ENCODE measurements at regions not wholly inside any gene's neighbourhood (a gene's known extent, or its start where the extent isn't known, plus 50 kb on each side); places are given as distances from the start of the nearest gene placed in this dataset.
"Not testable (repeated sequence)": the region's sequence is repeated elsewhere in the genome, so short reads cannot be mapped to it uniquely, and the experiment has no call there.

DNA sequence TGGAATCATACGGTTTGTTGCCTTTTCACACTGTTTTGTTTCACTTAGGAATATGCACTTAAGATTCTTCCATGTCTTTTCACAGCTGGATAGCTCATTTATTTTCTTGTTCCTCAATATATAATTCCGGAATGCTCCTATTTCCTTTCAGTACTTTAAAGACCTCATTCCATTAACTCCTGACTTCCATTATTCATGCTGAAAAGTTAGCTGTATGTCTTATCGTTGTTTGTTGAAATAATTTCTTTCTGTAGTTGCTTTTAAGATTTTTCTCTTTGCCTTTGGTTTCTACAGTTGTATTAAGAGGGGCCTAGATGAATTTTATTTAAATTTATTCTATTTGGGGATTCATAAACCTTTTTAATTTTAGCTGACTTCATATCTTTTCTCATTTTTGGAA, 122.2 kb downstream of the ANXA2 start:
- H3K9me3 ChIP-seq (ENCODE audit: insufficient read depth, low read length, severe bottlenecking): no peaks in the 10 kb centered on the region
- peaks cover 3% of the 10 kb centered on the region for H3K27me3 ChIP-seq (ENCODE audit: insufficient read depth, low read length, poor library complexity)
- no peak for ATAC-seq (ENCODE audit: insufficient read depth, low read depth)
- no peak for DNase-seq
- no peaks in the 10 kb centered on the region for H3K4me1 ChIP-seq (ENCODE audit: insufficient read depth, low read length)
- no peaks in the 10 kb centered on the region for H3K36me3 ChIP-seq (ENCODE audit: insufficient read depth, low read length)
- no peak overlapping the region for H3K27ac ChIP-seq (ENCODE audit: low read length)
- TF ChIP-seq, protein P1, sequence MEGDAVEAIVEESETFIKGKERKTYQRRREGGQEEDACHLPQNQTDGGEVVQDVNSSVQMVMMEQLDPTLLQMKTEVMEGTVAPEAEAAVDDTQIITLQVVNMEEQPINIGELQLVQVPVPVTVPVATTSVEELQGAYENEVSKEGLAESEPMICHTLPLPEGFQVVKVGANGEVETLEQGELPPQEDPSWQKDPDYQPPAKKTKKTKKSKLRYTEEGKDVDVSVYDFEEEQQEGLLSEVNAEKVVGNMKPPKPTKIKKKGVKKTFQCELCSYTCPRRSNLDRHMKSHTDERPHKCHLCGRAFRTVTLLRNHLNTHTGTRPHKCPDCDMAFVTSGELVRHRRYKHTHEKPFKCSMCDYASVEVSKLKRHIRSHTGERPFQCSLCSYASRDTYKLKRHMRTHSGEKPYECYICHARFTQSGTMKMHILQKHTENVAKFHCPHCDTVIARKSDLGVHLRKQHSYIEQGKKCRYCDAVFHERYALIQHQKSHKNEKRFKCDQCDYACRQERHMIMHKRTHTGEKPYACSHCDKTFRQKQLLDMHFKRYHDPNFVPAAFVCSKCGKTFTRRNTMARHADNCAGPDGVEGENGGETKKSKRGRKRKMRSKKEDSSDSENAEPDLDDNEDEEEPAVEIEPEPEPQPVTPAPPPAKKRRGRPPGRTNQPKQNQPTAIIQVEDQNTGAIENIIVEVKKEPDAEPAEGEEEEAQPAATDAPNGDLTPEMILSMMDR (IDR thresholded peaks at IDR 0.05; ENCODE audit: borderline replicate concordance, extremely low read depth, low read length, poor library complexity, severe bottlenecking): no peak
- no peak for TF ChIP-seq EZH2 (IDR thresholded peaks at IDR 0.05; ENCODE audit: borderline replicate concordance, low read depth, low read length, severe bottlenecking)
- H3K79me2 ChIP-seq (ENCODE audit: insufficient read depth, low read length): no peaks in the 10 kb centered on the region
- H3K4me2 ChIP-seq (ENCODE audit: insufficient read depth, low read length): no peak overlapping the region
- no peak overlapping the region for H2AFZ ChIP-seq (ENCODE audit: low read depth, low read length)
- H4K20me1 ChIP-seq (ENCODE audit: insufficient read depth, low read length): no peaks in the 10 kb centered on the region
- no peak overlapping the region for H3K9ac ChIP-seq (ENCODE audit: low read depth, low read length)
- H3K4me3 ChIP-seq (ENCODE audit: low read depth in 1 of 2, low read length in 2 of 2): no peak overlapping the region

DNA sequence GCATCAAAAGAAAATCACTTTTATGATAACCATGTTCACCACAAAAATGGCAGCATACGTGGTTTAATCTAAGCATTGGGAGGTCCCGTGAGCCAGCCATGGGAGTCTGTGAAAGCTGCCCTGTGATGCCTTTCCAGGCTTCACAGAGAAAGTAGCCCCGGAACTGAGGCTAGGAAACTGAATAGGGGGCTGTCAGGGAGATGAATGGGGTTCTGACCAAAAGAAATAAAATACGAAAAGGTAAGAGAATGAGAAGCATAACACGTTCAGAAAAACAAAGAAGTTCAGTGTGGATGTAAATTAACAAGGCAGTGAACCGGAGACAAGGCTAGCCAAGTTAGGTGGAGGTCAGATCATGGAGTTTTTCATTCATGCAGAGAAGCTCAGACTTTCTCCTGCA, 118.9 kb downstream of the ANXA2 start:
- no peak overlapping the region for H3K9ac ChIP-seq (ENCODE audit: low read depth, low read length)
- no peak for DNase-seq
- H3K4me1 ChIP-seq (ENCODE audit: insufficient read depth, low read length): no peaks in the 10 kb centered on the region
- ATAC-seq (ENCODE audit: insufficient read depth, low read depth): no peak
- TF ChIP-seq EZH2 (IDR thresholded peaks at IDR 0.05; ENCODE audit: borderline replicate concordance, low read depth, low read length, severe bottlenecking): no peak
- TF ChIP-seq, protein P1 (IDR thresholded peaks at IDR 0.05; ENCODE audit: borderline replicate concordance, extremely low read depth, low read length, poor library complexity, severe bottlenecking): no peak
- no peak overlapping the region for H3K27ac ChIP-seq (ENCODE audit: low read length)
- no peak overlapping the region for H3K4me3 ChIP-seq (ENCODE audit: low read depth in 1 of 2, low read length in 2 of 2)
- H3K36me3 ChIP-seq (ENCODE audit: insufficient read depth, low read length): no peaks in the 10 kb centered on the region
- H3K4me2 ChIP-seq (ENCODE audit: insufficient read depth, low read length): no peak overlapping the region
- H4K20me1 ChIP-seq (ENCODE audit: insufficient read depth, low read length): no peaks in the 10 kb centered on the region
- H3K9me3 ChIP-seq (ENCODE audit: insufficient read depth, low read length, severe bottlenecking): no peaks in the 10 kb centered on the region
- H2AFZ ChIP-seq (ENCODE audit: low read depth, low read length): no peak overlapping the region
- no peaks in the 10 kb centered on the region for H3K79me2 ChIP-seq (ENCODE audit: insufficient read depth, low read length)
- H3K27me3 ChIP-seq (ENCODE audit: insufficient read depth, low read length, poor library complexity): peaks cover 3% of the 10 kb centered on the region

DNA sequence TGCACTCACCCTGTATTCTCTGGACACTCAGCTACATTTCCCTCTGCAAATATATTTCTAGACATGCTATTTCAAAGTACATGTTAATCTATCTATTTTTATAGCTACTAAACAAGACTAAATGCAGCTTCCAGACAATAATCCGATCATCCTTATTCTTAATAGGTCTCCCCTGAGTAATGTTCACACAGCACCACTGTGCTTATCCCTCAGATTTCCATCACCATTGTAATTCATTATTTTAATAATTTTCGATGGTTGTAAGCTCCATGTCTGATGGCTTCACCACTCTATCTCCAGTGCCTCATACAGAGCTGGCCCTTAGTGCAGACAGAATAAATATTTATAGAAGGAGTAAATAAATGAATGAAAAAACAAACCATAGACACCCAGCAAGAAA, 117.5 kb downstream of the ANXA2 start:
- Histone ChIP-seq H3K4me3 (ENCODE audit: low read depth in 1 of 2, low read length in 2 of 2) (no peak overlapping the region), H3K27me3 (ENCODE audit: insufficient read depth, low read length, poor library complexity) (peaks cover 3% of the 10 kb centered on the region), H3K4me1 (ENCODE audit: insufficient read depth, low read length) (no peaks in the 10 kb centered on the region), H3K9ac (ENCODE audit: low read depth, low read length) (no peak overlapping the region), H3K27ac (ENCODE audit: low read length) (no peak overlapping the region), H3K36me3 (ENCODE audit: insufficient read depth, low read length) (no peaks in the 10 kb centered on the region), H3K9me3 (ENCODE audit: insufficient read depth, low read length, severe bottlenecking) (no peaks in the 10 kb centered on the region), H2AFZ (ENCODE audit: low read depth, low read length) (no peak overlapping the region), H3K79me2 (ENCODE audit: insufficient read depth, low read length) (no peaks in the 10 kb centered on the region), H3K4me2 (ENCODE audit: insufficient read depth, low read length) (no peak overlapping the region), H4K20me1 (ENCODE audit: insufficient read depth, low read length) (no peaks in the 10 kb centered on the region)
- TF ChIP-seq, protein P1 (IDR thresholded peaks at IDR 0.05; ENCODE audit: borderline replicate concordance, extremely low read depth, low read length, poor library complexity, severe bottlenecking): no peak
- no peak for TF ChIP-seq EZH2 (IDR thresholded peaks at IDR 0.05; ENCODE audit: borderline replicate concordance, low read depth, low read length, severe bottlenecking)
- ATAC-seq (ENCODE audit: insufficient read depth, low read depth): no peak
- DNase-seq: no peak

DNA sequence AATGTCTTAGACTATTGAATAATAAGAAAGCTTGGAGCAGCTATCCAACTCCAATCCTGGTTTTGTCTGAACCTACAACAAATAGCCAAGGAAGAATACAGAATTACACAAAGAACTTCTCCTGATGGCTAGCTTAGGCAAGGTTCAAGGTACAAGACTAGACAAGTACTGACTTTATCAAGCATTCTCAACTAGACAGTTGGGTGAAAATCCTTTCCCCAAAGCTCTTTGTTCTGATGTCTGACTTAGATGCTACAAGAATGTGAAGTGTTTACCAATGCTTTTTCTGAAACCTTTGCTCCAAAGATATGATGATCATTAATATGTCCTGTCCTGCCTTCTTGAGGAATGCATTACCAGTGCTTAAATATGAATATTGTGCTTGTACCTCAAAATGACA, 113.8 kb downstream of the ANXA2 start:
- no peaks in the 10 kb centered on the region for H3K27me3 ChIP-seq (ENCODE audit: insufficient read depth, low read length, poor library complexity)
- no peak overlapping the region for H2AFZ ChIP-seq (ENCODE audit: low read depth, low read length)
- no peaks in the 10 kb centered on the region for H3K36me3 ChIP-seq (ENCODE audit: insufficient read depth, low read length)
- H3K9ac ChIP-seq (ENCODE audit: low read depth, low read length): no peak overlapping the region
- no peaks in the 10 kb centered on the region for H3K79me2 ChIP-seq (ENCODE audit: insufficient read depth, low read length)
- no peak overlapping the region for H3K4me3 ChIP-seq (ENCODE audit: low read depth in 1 of 2, low read length in 2 of 2)
- ATAC-seq (ENCODE audit: insufficient read depth, low read depth) (no peak), DNase-seq (no peak)
- no peak overlapping the region for H3K27ac ChIP-seq (ENCODE audit: low read length)
- no peak overlapping the region for H3K4me2 ChIP-seq (ENCODE audit: insufficient read depth, low read length)
- H4K20me1 ChIP-seq (ENCODE audit: insufficient read depth, low read length): no peaks in the 10 kb centered on the region
- H3K9me3 ChIP-seq (ENCODE audit: insufficient read depth, low read length, severe bottlenecking): no peaks in the 10 kb centered on the region
- TF ChIP-seq EZH2 (IDR thresholded peaks at IDR 0.05; ENCODE audit: borderline replicate concordance, low read depth, low read length, severe bottlenecking): no peak
- TF ChIP-seq, protein P1 (IDR thresholded peaks at IDR 0.05; ENCODE audit: borderline replicate concordance, extremely low read depth, low read length, poor library complexity, severe bottlenecking): no peak
- H3K4me1 ChIP-seq (ENCODE audit: insufficient read depth, low read length): no peaks in the 10 kb centered on the region

DNA sequence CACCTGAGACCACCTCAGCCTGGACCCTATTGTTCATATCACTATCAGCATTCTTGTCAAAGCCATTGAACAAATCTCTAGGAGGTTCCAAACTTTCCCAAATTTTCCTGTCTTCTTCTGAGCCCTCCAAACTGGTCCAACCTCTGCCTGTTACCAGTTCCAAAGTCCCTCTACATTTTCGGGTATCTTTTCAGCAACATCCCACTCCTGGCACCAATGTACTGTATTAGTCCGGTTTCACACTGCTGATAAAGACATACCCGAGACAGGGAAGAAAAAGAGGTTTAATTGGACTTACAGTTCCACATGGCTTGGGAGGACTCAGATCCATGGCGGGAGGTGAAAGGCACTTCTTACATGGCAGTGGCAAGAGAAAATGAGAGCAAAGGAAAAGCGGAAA, 101.9 kb downstream of the ANXA2 start:
- not testable (repeated sequence) for ATAC-seq (ENCODE audit: insufficient read depth, low read depth); DNase-seq

More for the DNA sequence above, 101.9 kb downstream of the ANXA2 start:
- H4K20me1 ChIP-seq (ENCODE audit: insufficient read depth, low read length); H3K4me1 ChIP-seq (ENCODE audit: insufficient read depth, low read length); H3K4me2 ChIP-seq (ENCODE audit: insufficient read depth, low read length); H3K4me3 ChIP-seq (ENCODE audit: low read depth in 1 of 2, low read length in 2 of 2); H3K27me3 ChIP-seq (ENCODE audit: insufficient read depth, low read length, poor library complexity); H3K9me3 ChIP-seq (ENCODE audit: insufficient read depth, low read length, severe bottlenecking); H3K79me2 ChIP-seq (ENCODE audit: insufficient read depth, low read length); H3K27ac ChIP-seq (ENCODE audit: low read length); H3K9ac ChIP-seq (ENCODE audit: low read depth, low read length); H2AFZ ChIP-seq (ENCODE audit: low read depth, low read length); H3K36me3 ChIP-seq (ENCODE audit: insufficient read depth, low read length): not testable (repeated sequence)
